ENCODE measurements at regions not wholly inside any gene's neighbourhood (a gene's known extent, or its start where the extent isn't known, plus 50 kb on each side); places are given as distances from the start of the nearest gene placed in this dataset.

GRCh38 chr6:56005426-56005825 is 130.0 kb upstream of the BMP5 start:
- FAIRE-seq = no peak

- FAIRE-seq = no peak
Measured at GRCh38 chr6:56004426-56004825, 129.0 kb upstream of the BMP5 start.

- no peak for FAIRE-seq
Measured at GRCh38 chr6:56003616-56004015, 128.2 kb upstream of the BMP5 start.

GRCh38 chr6:56002336-56002735 is 126.9 kb upstream of the BMP5 start:
- no peak for FAIRE-seq

GRCh38 chr6:55998576-55998975 is 123.2 kb upstream of the BMP5 start:
- FAIRE-seq = no peak

- no peak for FAIRE-seq
Measured at GRCh38 chr6:55997223-55997874, 122.0 kb upstream of the BMP5 start.

- FAIRE-seq = no peak
Measured at GRCh38 chr6:55994531-55994930, 119.1 kb upstream of the BMP5 start.

GRCh38 chr6:55993418-55993817 is 118.0 kb upstream of the BMP5 start:
- no peak for FAIRE-seq

- FAIRE-seq = no peak
Measured at GRCh38 chr6:55992546-55992945, 117.2 kb upstream of the BMP5 start.

GRCh38 chr6:55985309-55985708 is 109.9 kb upstream of the BMP5 start:
- no peak for FAIRE-seq

GRCh38 chr6:55983861-55984260 is 108.5 kb upstream of the BMP5 start:
- no peak for FAIRE-seq

- no peak for FAIRE-seq
Measured at GRCh38 chr6:55981660-55982059, 106.3 kb upstream of the BMP5 start.

- peak; percentile 10 for FAIRE-seq
Measured at GRCh38 chr6:55980627-55981211, 105.3 kb upstream of the BMP5 start.

GRCh38 chr6:55979526-55979925 is 104.1 kb upstream of the BMP5 start:
- no peak for FAIRE-seq

- no peak for FAIRE-seq
Measured at GRCh38 chr6:55977959-55978665, 102.7 kb upstream of the BMP5 start.

GRCh38 chr6:55974688-55975087 is 99.3 kb upstream of the BMP5 start:
- FAIRE-seq = no peak

- FAIRE-seq = no peak
Measured at GRCh38 chr6:55972091-55972490, 96.7 kb upstream of the BMP5 start.

GRCh38 chr6:55969526-55969925 is 94.1 kb upstream of the BMP5 start:
- no peak for FAIRE-seq

GRCh38 chr6:55968926-55969325 is 93.5 kb upstream of the BMP5 start:
- no peak for FAIRE-seq

- no peak for FAIRE-seq
Measured at GRCh38 chr6:55964136-55964535, 88.7 kb upstream of the BMP5 start.

- no peak for FAIRE-seq
Measured at GRCh38 chr6:55963301-55963700, 87.9 kb upstream of the BMP5 start.

GRCh38 chr6:55960344-55960743 is 85.0 kb upstream of the BMP5 start:
- no peak for FAIRE-seq

- FAIRE-seq = no peak
Measured at GRCh38 chr6:55958790-55959189, 83.4 kb upstream of the BMP5 start.

GRCh38 chr6:55957961-55958422 is 82.6 kb upstream of the BMP5 start:
- FAIRE-seq = no peak

Measured in colon (tissue), 2 donors.